ENCODE measurements at regions not wholly inside any gene's neighbourhood (a gene's known extent, or its start where the extent isn't known, plus 50 kb on each side); places are given as distances from the start of the nearest gene placed in this dataset.
A peak's percentile ranks its signal among the peaks of the same experiment; 100 is the strongest.

DNA sequence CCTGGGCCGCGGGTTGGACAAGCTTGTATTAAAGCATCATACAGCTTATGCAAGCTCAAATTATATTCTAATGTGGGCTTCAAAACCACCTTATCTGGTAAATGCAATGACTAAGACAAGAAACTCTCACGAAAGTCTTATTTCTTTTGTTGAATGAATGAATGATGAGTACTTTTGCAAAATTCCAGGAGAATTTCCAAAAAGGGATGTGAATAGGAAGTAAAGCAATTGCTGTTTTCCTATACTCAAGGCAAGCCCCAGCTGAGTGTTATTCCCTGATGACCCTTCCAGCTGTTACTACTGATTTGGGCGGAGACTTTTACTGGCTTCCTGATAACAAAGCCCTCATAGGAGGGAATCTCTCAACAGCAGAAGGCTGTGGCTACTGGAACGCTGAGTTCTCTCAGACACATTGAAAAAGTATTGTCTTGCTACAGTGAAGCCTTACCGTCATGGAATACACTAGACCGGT, 162.8 kb downstream of the SREK1 start:
- DNase-seq = no peak

DNA sequence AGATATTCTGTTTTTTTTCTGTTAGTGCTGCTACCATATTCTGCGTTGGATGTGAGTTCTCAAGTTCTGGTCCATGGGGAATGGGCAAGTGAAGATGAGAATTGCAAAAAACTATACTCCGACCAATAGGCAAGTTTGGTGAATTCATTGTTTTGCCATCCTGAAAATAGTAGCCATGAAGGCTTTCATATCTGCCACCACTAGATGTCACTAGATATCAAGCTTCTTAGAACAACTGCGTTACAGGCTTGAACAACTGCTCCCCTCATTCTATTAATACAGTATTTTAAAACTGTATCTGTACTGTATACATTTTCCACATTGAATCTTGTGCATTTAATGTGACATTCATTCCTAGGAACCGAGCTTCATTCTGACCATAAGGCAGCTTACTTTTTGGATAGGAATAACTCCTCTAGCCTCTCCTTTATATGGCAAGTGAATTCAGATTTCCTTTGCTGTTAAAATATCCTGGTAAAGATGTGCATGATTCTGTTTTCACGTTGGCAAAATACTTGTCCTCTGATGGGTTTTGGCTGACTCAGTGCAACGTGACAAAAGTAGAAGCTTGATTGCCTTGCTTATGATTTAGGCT, 163.6 kb downstream of the SREK1 start:
- no peak for DNase-seq

- no peak for DNase-seq
Observed at GRCh38 chr5:66312266-66312665, 168.2 kb downstream of the SREK1 start.

- no peak for DNase-seq
Observed at GRCh38 chr5:66315784-66316183, 171.7 kb downstream of the SREK1 start.

GRCh38 chr5:66322786-66323528, 178.9 kb downstream of the SREK1 start:
- DNase-seq = no peak

GRCh38 chr5:66323529-66323895, 179.4 kb downstream of the SREK1 start:
- DNase-seq = no peak

DNA sequence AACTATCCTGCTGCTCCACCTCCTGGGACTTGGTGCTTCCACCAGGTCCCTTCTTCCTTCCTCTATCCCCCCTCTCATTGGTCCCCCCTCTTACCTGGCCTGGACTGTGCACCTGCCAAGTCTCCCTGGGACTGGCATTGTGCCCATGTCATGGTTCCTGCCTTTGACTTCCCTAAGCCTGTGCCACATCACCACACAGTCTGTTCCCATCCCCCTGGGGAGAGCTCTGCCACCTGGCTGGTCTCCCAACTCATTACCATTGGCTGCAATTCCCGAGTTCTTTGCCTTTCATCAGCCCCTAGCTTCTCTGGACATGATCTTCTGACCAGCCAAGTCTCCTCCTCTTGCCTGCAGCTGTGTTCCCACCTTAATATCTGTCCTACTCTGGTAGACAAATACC, 180.3 kb downstream of the SREK1 start:
- DNase-seq = no peak

DNA sequence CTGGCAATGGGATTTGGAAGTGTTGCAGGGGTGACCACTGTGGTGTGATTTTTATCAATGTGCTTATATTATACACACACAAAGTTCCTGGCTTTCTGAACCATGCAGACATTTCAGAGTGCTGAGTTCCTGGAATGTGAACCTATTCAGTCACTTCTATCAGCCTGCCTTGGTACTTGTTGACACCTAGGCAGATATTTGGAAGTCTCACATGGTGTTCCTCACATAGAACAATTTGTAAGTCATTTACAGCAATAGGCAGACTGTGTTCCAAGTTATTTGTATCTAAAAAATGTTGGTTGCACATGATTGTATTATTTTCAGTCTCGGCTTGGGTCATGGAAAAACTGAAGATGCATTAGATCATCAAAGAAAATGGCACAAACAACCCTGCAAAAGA, 182.2 kb downstream of the SREK1 start:
- DNase-seq = no peak

DNA sequence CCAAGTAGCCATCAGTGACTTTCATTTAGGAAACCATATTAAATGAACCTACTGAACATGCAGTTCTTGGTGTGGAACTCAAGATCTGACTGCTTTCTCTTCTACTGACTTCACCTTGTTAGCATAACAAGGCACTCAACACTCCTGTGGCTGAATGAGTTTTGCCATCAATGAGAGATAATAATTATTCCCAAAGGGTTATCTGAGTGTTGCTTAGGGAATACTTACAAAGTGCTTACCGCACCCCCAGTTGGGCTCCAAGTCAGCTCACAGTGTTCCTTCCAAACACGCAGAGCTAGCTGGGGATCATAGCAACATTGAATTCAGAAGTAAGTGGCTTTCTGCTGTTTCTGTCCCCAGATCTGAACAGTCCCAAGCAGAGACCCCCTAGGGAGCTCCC, 182.9 kb downstream of the SREK1 start:
- DNase-seq = no peak

GRCh38 chr5:66329078-66329477, 185.0 kb downstream of the SREK1 start:
- DNase-seq = peak; percentile 2 to 17

DNA sequence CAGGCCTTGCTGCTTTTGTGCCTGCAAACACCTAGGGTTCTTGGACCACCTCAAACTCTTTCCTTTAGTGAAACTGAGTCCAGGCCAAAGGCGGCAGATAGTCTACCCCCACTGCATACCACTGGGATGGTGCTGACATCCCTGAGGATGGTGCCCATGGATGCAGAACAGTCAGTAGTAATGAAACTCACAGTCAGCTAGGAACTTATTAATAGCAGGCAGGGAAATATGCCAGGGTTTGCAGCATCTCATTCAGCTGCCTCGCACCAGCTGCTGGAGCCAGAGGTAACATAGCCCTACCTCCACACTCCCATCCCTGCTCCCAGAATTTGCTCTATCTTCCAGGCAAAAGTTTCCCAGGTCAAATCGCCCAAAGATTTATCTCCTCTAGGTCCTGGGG, 189.1 kb downstream of the SREK1 start:
- no peak for DNase-seq

DNA sequence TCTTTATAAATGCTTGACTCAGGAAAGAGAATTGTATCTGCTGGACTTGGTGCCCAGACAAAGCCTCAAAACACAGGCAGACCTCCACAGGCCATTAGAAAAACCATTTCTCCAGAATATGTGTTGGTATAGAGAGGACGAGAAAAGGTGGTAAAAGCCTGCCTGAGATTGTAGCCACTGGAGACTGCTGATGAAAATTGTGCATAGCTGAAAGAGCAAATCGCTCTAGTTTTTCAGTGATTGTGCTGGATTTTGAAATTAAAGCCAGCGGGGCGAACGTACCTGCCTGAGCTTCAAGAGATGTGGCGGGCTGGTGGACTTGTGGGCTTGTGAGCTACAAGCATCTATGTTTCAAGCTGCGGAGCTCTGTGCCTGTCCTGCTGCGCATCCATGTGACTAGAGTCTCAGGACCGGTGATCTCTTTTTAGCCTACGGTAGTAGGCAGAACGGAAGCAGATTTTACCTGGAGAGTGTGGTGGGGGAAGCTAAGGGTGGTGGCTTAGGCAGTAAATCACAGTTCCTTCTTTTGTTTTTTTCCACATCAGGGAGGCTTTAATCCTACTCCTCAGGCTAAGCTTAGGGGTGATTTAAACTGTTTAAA, 193.6 kb downstream of the SREK1 start:
- no peak for DNase-seq

DNA sequence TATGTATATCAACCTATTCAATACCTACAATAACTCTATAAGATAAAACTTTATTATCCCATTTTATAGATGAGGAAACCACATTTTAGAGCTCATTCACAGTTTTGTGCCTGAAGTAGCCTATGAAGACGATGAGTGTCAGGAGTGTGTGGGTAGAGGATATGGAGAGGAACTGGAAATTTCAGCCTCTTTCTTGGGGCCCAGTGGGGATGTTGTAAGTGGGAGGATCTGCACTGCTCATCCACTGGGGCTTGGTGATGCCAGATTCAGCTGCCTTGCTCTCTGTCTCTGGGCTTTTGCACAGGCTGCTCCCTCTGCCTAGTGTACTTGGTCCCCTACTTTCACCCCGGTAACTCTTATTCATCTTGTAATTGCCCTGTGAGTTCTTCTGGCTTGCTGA, 194.7 kb downstream of the SREK1 start:
- no peak for DNase-seq

GRCh38 chr5:66339896-66340295, 195.8 kb downstream of the SREK1 start:
- no peak for DNase-seq

DNA sequence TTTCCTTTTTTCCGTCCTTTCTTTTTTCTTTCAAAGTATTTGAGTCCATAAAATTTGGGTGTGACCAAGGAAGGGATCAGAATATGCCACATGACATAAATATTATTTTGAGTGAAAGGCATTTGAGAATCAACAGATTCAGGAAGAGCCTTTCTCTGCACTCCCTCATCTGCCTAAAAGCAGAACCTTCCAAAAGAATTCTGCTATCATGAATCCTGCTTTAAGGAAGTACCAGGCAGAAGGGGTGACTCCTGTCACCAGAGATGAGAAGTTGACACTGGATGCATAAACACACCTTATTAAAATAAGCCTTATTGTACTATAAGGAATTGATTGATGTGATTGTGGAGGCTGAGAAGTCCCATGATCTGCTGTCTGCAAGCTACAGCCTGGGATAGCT, 196.7 kb downstream of the SREK1 start:
- DNase-seq = no peak

DNA sequence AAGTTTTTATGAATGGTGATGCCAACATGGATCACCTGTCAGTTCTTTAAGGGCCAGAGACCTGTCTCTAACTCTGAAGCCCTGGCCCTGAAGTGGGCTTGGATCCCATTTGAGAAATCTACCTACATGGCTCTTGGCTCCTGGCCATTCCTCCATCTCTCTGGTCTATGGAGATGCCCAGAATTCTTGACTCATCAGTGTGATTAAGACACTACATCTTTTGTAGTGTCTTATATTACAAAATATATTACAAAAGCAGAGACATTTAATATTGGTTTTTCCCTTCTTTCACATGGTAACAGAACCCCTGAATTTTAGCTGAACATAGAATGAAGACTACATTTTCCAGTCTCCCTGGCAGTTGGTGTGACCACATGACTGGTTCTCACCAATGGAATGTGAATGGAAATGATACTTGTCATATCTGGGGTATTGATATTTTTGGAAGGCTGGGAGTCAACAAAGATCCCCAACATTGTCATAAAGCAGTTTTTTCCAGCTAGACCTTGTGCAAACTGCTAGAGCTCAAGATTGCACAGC, 198.3 kb downstream of the SREK1 start:
- DNase-seq = no peak

DNA sequence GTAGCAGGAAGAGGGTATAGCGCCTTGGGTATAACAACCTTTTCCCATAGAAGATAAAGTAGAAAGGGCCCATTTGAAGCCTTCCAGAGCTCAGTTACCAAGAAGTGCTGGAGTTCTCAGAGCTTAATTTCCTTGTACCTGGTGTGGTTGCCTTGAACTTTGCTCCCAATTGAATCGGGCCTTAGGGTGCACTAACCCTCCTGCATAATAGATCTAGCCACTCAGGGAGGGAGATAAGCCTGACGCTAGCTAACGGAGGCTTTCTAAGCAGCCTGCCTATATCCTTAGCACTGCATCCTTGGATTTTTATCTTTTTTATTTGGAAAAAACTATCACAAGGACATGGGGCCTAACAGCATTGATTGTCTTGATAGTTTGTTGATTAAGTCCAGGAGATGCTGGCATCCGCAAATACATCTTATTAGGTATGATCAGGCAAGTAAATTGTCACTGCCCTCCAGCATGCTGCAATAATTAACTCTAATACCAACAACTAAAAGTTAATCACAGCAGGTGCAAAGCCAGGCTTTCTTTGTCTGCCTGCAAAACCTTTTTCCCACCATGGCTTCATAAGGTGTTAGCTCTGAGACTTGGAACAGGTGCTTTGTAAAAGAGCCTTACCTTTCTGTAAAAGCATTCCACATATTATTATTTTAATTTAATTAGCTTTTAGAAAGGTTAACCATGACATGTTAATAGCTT, 199.4 kb downstream of the SREK1 start:
- DNase-seq = no peak

DNA sequence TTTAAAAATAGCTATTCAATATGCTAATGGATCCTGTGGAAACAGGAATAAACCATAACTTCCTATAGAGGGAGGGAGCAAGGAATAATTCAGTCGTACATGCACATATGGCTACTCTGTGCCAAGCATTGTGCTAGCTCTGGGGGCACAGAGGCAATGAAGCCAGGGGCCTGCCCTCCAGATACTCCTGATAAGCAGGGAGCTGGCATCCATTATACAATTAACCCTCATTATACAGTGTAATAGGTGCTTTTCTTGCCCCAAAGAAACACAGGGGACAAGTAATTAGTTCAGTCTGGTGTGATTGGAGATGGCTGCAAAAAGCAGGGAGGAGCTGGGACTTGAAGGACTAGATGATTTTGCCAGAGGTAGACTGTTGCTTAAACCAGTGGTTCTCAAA, 200.4 kb downstream of the SREK1 start:
- no peak for DNase-seq

GRCh38 chr5:66345281-66345680, 201.2 kb downstream of the SREK1 start:
- no peak for DNase-seq

DNA sequence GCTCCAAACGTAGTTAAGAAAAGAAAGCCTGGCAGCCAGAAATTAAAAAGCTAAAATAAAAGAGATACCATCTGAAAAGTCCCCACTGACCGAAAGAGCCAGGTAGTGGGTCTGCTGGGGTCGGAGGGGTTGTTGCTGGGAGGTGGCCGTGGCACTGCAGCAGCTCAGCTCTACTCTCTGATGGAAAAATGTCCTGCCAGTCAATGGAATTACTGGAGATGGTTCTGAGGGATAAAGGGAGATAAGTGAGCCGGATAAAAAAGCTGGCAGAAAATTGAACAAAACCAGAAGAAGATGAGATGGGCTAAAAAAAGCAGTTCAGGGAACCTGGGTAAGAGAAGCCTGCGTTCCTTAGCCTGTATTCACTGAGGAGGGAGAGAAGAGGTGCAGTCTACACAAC, 202.8 kb downstream of the SREK1 start:
- no peak for DNase-seq

DNA sequence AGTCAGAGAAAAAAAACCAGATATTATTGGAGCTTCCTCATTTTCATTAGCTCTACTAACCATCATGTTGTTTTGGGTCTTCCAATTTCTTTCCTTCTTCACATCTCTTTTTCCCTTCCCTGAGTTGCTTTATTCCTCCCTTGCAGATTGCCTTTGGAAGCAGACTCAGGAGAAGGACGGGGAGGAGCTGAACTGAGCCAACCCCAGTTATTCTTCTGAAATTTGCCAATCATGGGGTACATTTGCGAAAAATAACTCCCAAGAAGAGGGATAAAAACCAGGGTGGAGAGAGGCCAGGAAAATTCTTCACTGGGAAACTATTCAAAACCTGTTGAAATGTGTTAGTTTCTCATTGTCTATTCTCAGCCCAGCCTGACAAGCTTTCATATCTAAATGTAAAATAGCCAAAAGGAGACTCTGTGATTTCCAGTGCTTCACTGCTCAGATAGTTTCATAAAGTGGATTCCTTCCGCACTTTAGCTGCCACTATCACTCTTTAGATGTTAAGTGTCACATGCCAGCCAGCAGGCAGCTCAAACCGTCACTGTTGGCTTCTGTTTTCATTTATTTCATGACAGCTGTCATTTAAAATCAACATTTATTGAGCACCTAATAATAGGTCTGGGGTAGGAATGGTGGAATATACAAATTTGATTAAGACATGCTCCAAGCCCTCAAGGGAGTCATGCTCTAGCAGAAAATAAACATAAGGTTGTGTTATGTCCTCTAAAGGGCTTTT, 204.5 kb downstream of the SREK1 start:
- DNase-seq = no peak

DNA sequence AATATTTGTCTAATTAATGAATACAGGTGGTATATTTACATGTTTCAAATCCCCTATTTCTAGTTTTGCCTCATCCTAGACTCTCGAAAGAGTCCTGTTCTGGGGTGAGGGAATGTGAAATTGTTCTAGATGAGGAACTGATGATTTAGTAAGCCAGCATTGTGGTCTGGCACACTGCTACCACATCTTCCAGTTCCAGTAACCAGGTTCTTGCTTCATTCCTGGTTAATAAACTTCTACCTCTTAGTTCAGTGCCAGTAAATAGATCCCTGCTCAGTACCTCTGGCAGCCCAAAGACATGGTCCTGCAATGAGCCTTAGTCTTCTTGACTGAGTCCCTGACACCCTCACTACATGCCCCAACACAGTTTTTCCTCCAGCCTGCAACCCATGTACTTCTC, 207.7 kb downstream of the SREK1 start:
- no peak for DNase-seq

- DNase-seq = no peak
Observed at GRCh38 chr5:66353186-66353585, 209.1 kb downstream of the SREK1 start.
